Right ventricle myocardium inferior (tissue), 1 donor: ENCODE measurements at regions not wholly inside any gene's neighbourhood (a gene's known extent, or its start where the extent isn't known, plus 50 kb on each side); places are given as distances from the start of the nearest gene placed in this dataset.

Experiments used
- ATAC-seq: fragments of 200-7000 bp; cut with Tn5 transposase; one replicate; pipeline ENCODE4 v1.9.1; 2020; ENCODE audit warnings: mild to moderate bottlenecking, moderate library complexity
- DNase-seq: peaks from one replicate; pipeline ENCODE4 v3.0.0; 2021; ENCODE audit errors: missing footprints
- intact Hi-C: fragments of 100-400 bp; cut with DNase I; formaldehyde crosslinking; loops from one replicate; pipeline ENCODE4 v1.11.0; 2022
- donor health status: DM: no; HTN: yes; CAD: no; lungs with severe emphysema.

- ATAC-seq = no peak
- no peak for DNase-seq
- intact Hi-C loops = loop anchor here (5.0 kb wide), 1 partner anchor 67 kb away; the partner anchor contains the start of gene CD164
These were observed 66.7 kb downstream of the CD164 start for GRCh38 chr6:109315341-109316110.

- intact Hi-C loops = no loop called here
- no peak for DNase-seq
- no peak for ATAC-seq
These were observed 68.0 kb downstream of the CD164 start for GRCh38 chr6:109314313-109314712.

- intact Hi-C loops = no loop called here
- ATAC-seq = peak; percentile 72
- DNase-seq = no peak
These were observed 69.1 kb downstream of the CD164 start for GRCh38 chr6:109313139-109313538.

- intact Hi-C loops = no loop called here
- ATAC-seq (no peak), DNase-seq (no peak)
These were observed 70.8 kb downstream of the CD164 start for GRCh38 chr6:109311471-109311870.

- ATAC-seq (no peak), DNase-seq (no peak)
- intact Hi-C loops = no loop called here
These were observed 72.3 kb downstream of the CD164 start for GRCh38 chr6:109309917-109310316.

GRCh38 chr6:109308018-109308492 is 74.2 kb downstream of the CD164 start:
- DNase-seq = no peak
- intact Hi-C loops = no loop called here
- peak; percentile 84 for ATAC-seq

- DNase-seq (no peak), ATAC-seq (no peak)
- intact Hi-C loops = no loop called here
These were observed 75.5 kb downstream of the CD164 start for GRCh38 chr6:109306733-109307132.

GRCh38 chr6:109305028-109305427 is 77.2 kb downstream of the CD164 start:
- DNase-seq = no peak
- ATAC-seq = no peak
- intact Hi-C loops = no loop called here

- DNase-seq = no peak
- no peak for ATAC-seq
- intact Hi-C loops = no loop called here
These were observed 77.8 kb downstream of the CD164 start for GRCh38 chr6:109304284-109305015.

- DNase-seq (no peak), ATAC-seq (no peak)
- intact Hi-C loops = no loop called here
These were observed 78.5 kb downstream of the CD164 start for GRCh38 chr6:109303640-109304283.

GRCh38 chr6:109303164-109303563 is 79.1 kb downstream of the CD164 start:
- ATAC-seq (no peak), DNase-seq (no peak)
- intact Hi-C loops = no loop called here

GRCh38 chr6:109302176-109302575 is 80.1 kb downstream of the CD164 start:
- intact Hi-C loops = no loop called here
- DNase-seq = no peak
- ATAC-seq = no peak

- DNase-seq = no peak
- intact Hi-C loops = no loop called here
- no peak for ATAC-seq
These were observed 80.8 kb downstream of the CD164 start for GRCh38 chr6:109301418-109301817.

- intact Hi-C loops = no loop called here
- no peak for ATAC-seq
- no peak for DNase-seq
These were observed 81.4 kb downstream of the CD164 start for GRCh38 chr6:109300874-109301273.

- ATAC-seq = peak; percentile 89
- intact Hi-C loops = loop anchor here (5.0 kb wide), 1 partner anchor 82 kb away; the partner anchor contains the start of gene CD164
- DNase-seq = no peak
These were observed 82.3 kb downstream of the CD164 start for GRCh38 chr6:109299776-109300564.

- ATAC-seq = no peak
These were observed 83.0 kb downstream of the CD164 start for GRCh38 chr6:109299265-109299607.

GRCh38 chr6:109298605-109299264 is 83.5 kb downstream of the CD164 start:
- ATAC-seq = no peak
- intact Hi-C loops = loop anchor here (5.0 kb wide), 1 partner anchor 84 kb away; the partner anchor contains the start of gene CD164

More at GRCh38 chr6:109299265-109299607, 83.0 kb downstream of the CD164 start:
- no peak for DNase-seq
- intact Hi-C loops = loop anchor here (5.0 kb wide), 1 partner anchor 83 kb away; the partner anchor contains the start of gene CD164

More at GRCh38 chr6:109298605-109299264, 83.5 kb downstream of the CD164 start:
- DNase-seq = no peak
